Activated CD4-positive, CD25-positive, alpha-beta regulatory T cell treated with anti-CD3 and anti-CD28 coated beads, Interleukin-2, amount 50 U/mL, for 16 hours (primary cell): ENCODE measurements at regions not wholly inside any gene's neighbourhood (a gene's known extent, or its start where the extent isn't known, plus 50 kb on each side); places are given as distances from the start of the nearest gene placed in this dataset.

Source experiments
- DNase-seq: peaks from one replicate; pipeline ENCODE4 v3.0.0-alpha.2; 2020; ENCODE audit warnings: low read depth, low spot score

- no peak for DNase-seq
Observed at GRCh38 chrX:43016021-43016420, 238.1 kb upstream of the PPP1R2C start.

- DNase-seq: no peak
Observed at GRCh38 chrX:43018031-43018430, 240.1 kb upstream of the PPP1R2C start.

- no peak for DNase-seq
Observed at GRCh38 chrX:43019021-43019420, 241.1 kb upstream of the PPP1R2C start.

GRCh38 chrX:43025806-43026315 is 247.9 kb upstream of the PPP1R2C start:
- no peak for DNase-seq

- no peak for DNase-seq
Observed at GRCh38 chrX:43064096-43064495, 286.1 kb upstream of the PPP1R2C start.

GRCh38 chrX:43065978-43066377 is 288.0 kb upstream of the PPP1R2C start:
- DNase-seq: no peak

- DNase-seq: no peak
Observed at GRCh38 chrX:43068639-43069038, 290.7 kb upstream of the PPP1R2C start.

GRCh38 chrX:43083016-43083415 is 305.1 kb upstream of the PPP1R2C start:
- no peak for DNase-seq

GRCh38 chrX:43087830-43088229 is 309.9 kb upstream of the PPP1R2C start:
- no peak for DNase-seq

GRCh38 chrX:43096830-43097229 is 318.9 kb upstream of the PPP1R2C start:
- no peak for DNase-seq

- DNase-seq: no peak
Observed at GRCh38 chrX:43106009-43106408, 328.0 kb upstream of the PPP1R2C start.

GRCh38 chrX:43108828-43109227 is 330.9 kb upstream of the PPP1R2C start:
- DNase-seq: no peak

GRCh38 chrX:43121637-43122036 is 343.7 kb upstream of the PPP1R2C start:
- no peak for DNase-seq

- no peak for DNase-seq
Observed at GRCh38 chrX:43139645-43140044, 361.7 kb upstream of the PPP1R2C start.

- DNase-seq: no peak
Observed at GRCh38 chrX:43140582-43140981, 362.6 kb upstream of the PPP1R2C start.

GRCh38 chrX:43141885-43142284 is 363.9 kb upstream of the PPP1R2C start:
- DNase-seq: no peak

- no peak for DNase-seq
Observed at GRCh38 chrX:43148305-43148704, 370.3 kb upstream of the PPP1R2C start.

GRCh38 chrX:43165343-43165920 is 387.5 kb upstream of the PPP1R2C start:
- DNase-seq: no peak

- no peak for DNase-seq
Observed at GRCh38 chrX:43166874-43167273, 388.9 kb upstream of the PPP1R2C start.

GRCh38 chrX:43175434-43175833 is 397.5 kb upstream of the PPP1R2C start:
- DNase-seq: no peak

- no peak for DNase-seq
Observed at GRCh38 chrX:43176686-43177085, 398.7 kb upstream of the PPP1R2C start.

GRCh38 chrX:43188296-43188695 is 410.3 kb upstream of the PPP1R2C start:
- DNase-seq: no peak

GRCh38 chrX:43211570-43211969 is 433.6 kb upstream of the PPP1R2C start:
- DNase-seq: no peak

- DNase-seq: no peak
Observed at GRCh38 chrX:43218198-43218597, 437.9 kb upstream of the MAOA start.
